CD8-positive, alpha-beta memory T cell (primary cell): ENCODE measurements at regions not wholly inside any gene's neighbourhood (a gene's known extent, or its start where the extent isn't known, plus 50 kb on each side); places are given as distances from the start of the nearest gene placed in this dataset.
"Not testable (repeated sequence)": the region's sequence is repeated elsewhere in the genome, so short reads cannot be mapped to it uniquely, and the experiment has no call there.

Experiments
- CTCF ChIA-PET: fragments of 350-600 bp; sonication (Branson Sonifier 250); formaldehyde crosslinking; loops from one replicate; lab custom pipeline; 2021; ENCODE audit warnings: antibody characterized with exemption; lab: Charles Lee
- POLR2A ChIA-PET: fragments of 350-600 bp; sonication (Branson Sonifier 250); formaldehyde crosslinking; loops from one replicate; lab custom pipeline; 2021; ENCODE audit warnings: antibody characterized with exemption; lab: Charles Lee
- DNase-seq, 5 donors: peaks; one replicate each; pipeline versions ENCODE4 v3.0.0 to v3.0.0-alpha.2; 2020 to 2022; ENCODE audit warnings: mixed read lengths in 1 of 5
- H3K27ac ChIP-seq: one replicate; pipeline ENCODE4 v1.7.0; 2013; ENCODE audit warnings: low read depth, mild to moderate bottlenecking, low read length, moderate library complexity
- H3K27me3 ChIP-seq: 2 replicates; pipeline ENCODE4 v1.7.0; 2013; ENCODE audit warnings: low read length, mild to moderate bottlenecking; ENCODE audit not compliant: insufficient read depth, poor library complexity, severe bottlenecking
- H3K36me3 ChIP-seq: 2 replicates; pipeline ENCODE4 v1.7.0; 2013; ENCODE audit warnings: mild to moderate bottlenecking, low read length, moderate library complexity; ENCODE audit not compliant: insufficient read depth
- H3K4me1 ChIP-seq: 2 replicates; pipeline ENCODE4 v1.7.0; 2013; ENCODE audit warnings: mild to moderate bottlenecking, low read length, moderate library complexity; ENCODE audit not compliant: insufficient read depth
- H3K4me3 ChIP-seq: 2 replicates; pipeline ENCODE4 v1.7.0; 2013; ENCODE audit warnings: mild to moderate bottlenecking, low read length
- H3K9me3 ChIP-seq: 2 replicates; pipeline ENCODE4 v1.7.0; 2013; ENCODE audit warnings: mild to moderate bottlenecking, low read length
- H3K27ac Mint-ChIP-seq, 8 donors: one replicate each; pipeline ENCODE4 v1.8.0; 2020 to 2021; ENCODE audit warnings: mixed read lengths in 8 of 8, mild to moderate bottlenecking in 6 of 8, inconsistent platforms in 3 of 8, moderate library complexity in 3 of 8
- H3K27me3 Mint-ChIP-seq, 2 donors: one replicate each; pipeline ENCODE4 v1.8.0; 2020 to 2021; ENCODE audit warnings: mixed read lengths in 2 of 2, mild to moderate bottlenecking in 1 of 2, moderate library complexity in 1 of 2
- H3K36me3 Mint-ChIP-seq, 3 donors: one replicate each; pipeline ENCODE4 v1.8.0; 2020 to 2021; ENCODE audit warnings: mixed read lengths in 3 of 3, inconsistent platforms in 1 of 3, mild to moderate bottlenecking in 1 of 3
- H3K4me1 Mint-ChIP-seq, 3 donors: one replicate each; pipeline ENCODE4 v1.8.0; 2020 to 2021; ENCODE audit warnings: mixed read lengths in 3 of 3, inconsistent platforms in 1 of 3, mild to moderate bottlenecking in 1 of 3
- H3K4me3 Mint-ChIP-seq, 7 donors: one replicate each; pipeline ENCODE4 v1.8.0; 2020 to 2021; ENCODE audit warnings: mixed read lengths in 7 of 7, mild to moderate bottlenecking in 6 of 7, moderate library complexity in 4 of 7, inconsistent platforms in 2 of 7
- H3K9me3 Mint-ChIP-seq, 5 donors: one replicate each; pipeline ENCODE4 v1.8.0; 2020 to 2022; ENCODE audit warnings: mixed read lengths in 5 of 5, mild to moderate bottlenecking in 3 of 5, moderate library complexity in 2 of 5, inconsistent platforms in 1 of 5

DNA sequence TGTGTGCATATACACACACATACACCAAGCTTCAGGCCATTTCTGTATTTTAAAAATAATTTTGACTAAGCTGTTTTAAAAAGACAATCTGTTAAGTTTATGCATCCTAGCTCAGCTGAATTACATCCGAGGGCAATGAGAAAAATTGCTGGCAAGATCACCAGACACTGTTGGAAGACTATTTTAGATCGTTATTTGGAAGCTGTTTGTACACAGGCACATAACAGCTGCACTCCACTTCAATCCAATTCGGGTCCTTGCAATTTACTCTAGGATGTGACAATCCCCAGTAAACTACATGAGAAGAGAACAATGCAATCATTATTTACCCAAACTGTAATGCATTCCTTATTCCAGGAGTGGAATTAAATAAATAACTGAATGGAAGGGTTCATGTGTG, 79.3 kb upstream of the RASA1 start:
- no peaks in the 10 kb centered on the region for H3K36me3 ChIP-seq
- H3K9me3 Mint-ChIP-seq, result no peaks in the 10 kb centered on the region
- H3K27ac ChIP-seq, result no peak overlapping the region
- POLR2A ChIA-PET, result no interaction called here
- H3K4me3 ChIP-seq, result no peak overlapping the region
- H3K36me3 Mint-ChIP-seq, result peaks cover 0 to 4% (median 0%) of the 10 kb centered on the region in 3 donors
- no peak overlapping the region for H3K4me3 Mint-ChIP-seq
- no peaks in the 10 kb centered on the region for H3K27me3 ChIP-seq
- DNase-seq, result no peak
- peaks cover 0 to 1% of the 10 kb centered on the region in 2 donors for H3K27me3 Mint-ChIP-seq
- no peaks in the 10 kb centered on the region for H3K9me3 ChIP-seq
- CTCF ChIA-PET, result no interaction called here
- H3K4me1 ChIP-seq, result no peaks in the 10 kb centered on the region
- peaks cover 17 to 26% (median 19%) of the 10 kb centered on the region in 3 donors for H3K4me1 Mint-ChIP-seq
- H3K27ac Mint-ChIP-seq, result no peak overlapping the region

DNA sequence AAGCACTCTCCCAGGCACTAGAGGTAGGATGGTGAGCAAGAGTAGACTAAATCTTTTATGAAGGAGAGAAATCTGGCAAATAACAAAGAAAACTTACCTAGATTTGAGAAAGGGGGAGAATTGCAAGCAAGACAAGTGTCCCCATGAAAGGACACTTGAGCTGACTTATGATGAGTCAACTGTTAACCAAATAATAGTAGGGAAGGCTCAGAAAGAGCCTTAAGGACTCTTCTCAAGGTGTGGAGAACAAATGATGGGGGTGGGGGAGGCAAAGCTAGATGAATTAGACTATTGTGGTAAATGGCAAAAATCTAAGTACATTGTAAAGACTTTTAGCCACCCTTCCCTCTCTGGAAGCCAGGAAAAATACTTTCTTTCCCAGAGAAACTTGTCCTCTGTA, 77.6 kb upstream of the RASA1 start:
- peaks cover 0 to 1% of the 10 kb centered on the region in 2 donors for H3K27me3 Mint-ChIP-seq
- Histone ChIP-seq H3K27ac (no peak overlapping the region), H3K4me3 (no peak overlapping the region), H3K36me3 (no peaks in the 10 kb centered on the region), H3K27me3 (no peaks in the 10 kb centered on the region), H3K4me1 (peaks cover under 1% of the 10 kb centered on the region), H3K9me3 (no peaks in the 10 kb centered on the region)
- POLR2A ChIA-PET, result no interaction called here
- no peaks in the 10 kb centered on the region for H3K36me3 Mint-ChIP-seq
- peaks cover 23 to 37% (median 25%) of the 10 kb centered on the region in 3 donors for H3K4me1 Mint-ChIP-seq
- CTCF ChIA-PET, result no interaction called here
- no peak overlapping the region for H3K4me3 Mint-ChIP-seq
- DNase-seq, result no peak
- no peak overlapping the region for H3K27ac Mint-ChIP-seq
- no peaks in the 10 kb centered on the region for H3K9me3 Mint-ChIP-seq

DNA sequence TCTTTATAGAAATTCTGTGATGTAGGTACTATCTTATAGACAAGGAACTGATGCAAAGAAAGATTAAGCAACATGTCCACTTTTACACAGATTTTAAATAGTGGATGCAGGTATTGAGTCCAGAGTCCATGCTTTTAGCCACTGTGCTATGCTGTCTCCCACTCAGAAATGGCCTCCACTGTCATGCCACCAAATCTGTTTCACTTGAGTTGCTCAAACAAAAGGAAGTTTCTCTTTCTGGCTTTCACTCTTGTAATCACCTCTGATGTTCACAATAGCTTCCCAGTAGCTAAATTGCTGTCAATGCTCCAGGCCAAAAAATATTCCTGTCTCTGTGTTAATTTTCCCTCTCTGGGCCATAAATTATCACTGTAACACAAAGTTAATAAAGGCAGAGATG, 77.0 kb upstream of the RASA1 start:
- H3K27ac ChIP-seq, result no peak overlapping the region
- CTCF ChIA-PET, result no interaction called here

DNA sequence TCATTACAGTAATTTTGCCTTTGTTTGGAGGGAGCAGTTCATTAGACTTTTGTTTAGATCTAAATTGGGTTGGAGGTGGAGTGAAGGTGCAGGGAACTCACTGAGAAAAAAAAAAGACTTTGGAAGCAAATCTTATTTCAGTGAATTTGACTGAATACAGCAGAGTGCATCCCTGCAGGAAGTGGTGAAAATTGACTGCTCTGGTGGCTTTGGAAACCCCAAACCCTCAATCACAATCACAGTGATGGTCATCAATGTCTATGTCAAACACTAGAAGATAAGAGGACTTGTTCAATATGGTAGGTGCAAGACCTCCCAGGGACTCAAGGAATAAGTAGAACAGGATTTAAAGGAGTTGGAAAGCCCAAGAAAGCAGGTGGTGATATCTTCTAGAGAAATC, 76.0 kb upstream of the RASA1 start:
- CTCF ChIA-PET, result no interaction called here

More for the DNA sequence above, 77.0 kb upstream of the RASA1 start:
- Histone ChIP-seq H3K4me1 (peaks cover 7% of the 10 kb centered on the region), H3K36me3 (no peaks in the 10 kb centered on the region), H3K27me3 (no peaks in the 10 kb centered on the region), H3K9me3 (no peaks in the 10 kb centered on the region), H3K4me3 (no peak overlapping the region)
- POLR2A ChIA-PET, result no interaction called here
- H3K27me3 Mint-ChIP-seq, result peaks cover 0 to 1% of the 10 kb centered on the region in 2 donors
- no peak overlapping the region for H3K4me3 Mint-ChIP-seq
- peaks cover 30 to 43% (median 31%) of the 10 kb centered on the region in 3 donors for H3K4me1 Mint-ChIP-seq
- no peak for DNase-seq
- no peaks in the 10 kb centered on the region for H3K36me3 Mint-ChIP-seq
- H3K9me3 Mint-ChIP-seq, result no peaks in the 10 kb centered on the region
- peak overlapping the region in 2 of 8 donors; percentile 5 to 20 for H3K27ac Mint-ChIP-seq

DNA sequence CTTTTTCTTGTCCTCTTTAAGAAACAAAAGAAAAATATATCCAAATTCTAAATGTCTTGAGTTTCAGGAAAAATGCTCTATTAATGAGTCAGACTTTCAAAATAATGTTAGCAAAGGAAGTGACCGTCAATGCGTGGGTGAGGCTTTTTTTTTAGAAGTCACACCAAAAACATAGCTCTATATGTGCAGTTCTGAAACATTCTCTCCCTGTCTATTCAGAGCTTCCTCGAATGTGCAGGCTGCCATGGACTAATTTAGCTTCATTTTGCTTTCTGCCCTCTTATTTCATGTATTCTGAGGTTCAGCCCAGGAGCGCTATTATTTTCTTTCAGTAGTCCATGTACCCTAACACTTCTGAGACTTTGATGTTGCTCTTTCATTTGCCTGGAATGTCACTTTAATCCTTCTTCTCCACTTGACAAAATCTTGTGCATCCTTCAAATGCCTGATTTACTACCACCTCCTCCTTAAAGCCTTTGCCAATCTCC, 72.5 kb upstream of the RASA1 start:
- H3K27ac ChIP-seq, result no peak overlapping the region
- Mint-ChIP-seq H3K9me3 (peaks cover 0 to 3% (median 0%) of the 10 kb centered on the region in 5 donors), H3K27ac (peak overlapping the region in 3 of 8 donors; percentile 3 to 64 (median 64)), H3K4me3 (no peak overlapping the region), H3K4me1 (peaks cover 31 to 43% (median 32%) of the 10 kb centered on the region in 3 donors), H3K27me3 (peaks cover 0 to 1% of the 10 kb centered on the region in 2 donors), H3K36me3 (peaks cover 0 to 10% (median 0%) of the 10 kb centered on the region in 3 donors)
- CTCF ChIA-PET, result interaction anchor here (1.3 kb wide), 1 partner anchor 125 kb away, joined by 3 read pairs; no protein-coding TSS in a partner anchor
- no peak overlapping the region for H3K4me3 ChIP-seq
- H3K4me1 ChIP-seq, result peaks cover 11% of the 10 kb centered on the region
- DNase-seq, result no peak
- no peaks in the 10 kb centered on the region for H3K36me3 ChIP-seq
- POLR2A ChIA-PET, result no interaction called here
- no peaks in the 10 kb centered on the region for H3K9me3 ChIP-seq
- H3K27me3 ChIP-seq, result no peaks in the 10 kb centered on the region

More for the DNA sequence above, 76.0 kb upstream of the RASA1 start:
- no peak for DNase-seq
- H3K36me3 ChIP-seq, result no peaks in the 10 kb centered on the region
- Mint-ChIP-seq H3K4me1 (peaks cover 32 to 44% (median 33%) of the 10 kb centered on the region in 3 donors), H3K9me3 (no peaks in the 10 kb centered on the region), H3K27me3 (peaks cover 0 to 1% of the 10 kb centered on the region in 2 donors), H3K4me3 (no peak overlapping the region), H3K27ac (peak overlapping the region in 1 of 8 donors; percentile 41), H3K36me3 (no peaks in the 10 kb centered on the region)
- H3K27me3 ChIP-seq, result no peaks in the 10 kb centered on the region
- no peak overlapping the region for H3K4me3 ChIP-seq
- H3K9me3 ChIP-seq, result no peaks in the 10 kb centered on the region
- POLR2A ChIA-PET, result no interaction called here
- peaks cover 11% of the 10 kb centered on the region for H3K4me1 ChIP-seq
- H3K27ac ChIP-seq, result no peak overlapping the region

DNA sequence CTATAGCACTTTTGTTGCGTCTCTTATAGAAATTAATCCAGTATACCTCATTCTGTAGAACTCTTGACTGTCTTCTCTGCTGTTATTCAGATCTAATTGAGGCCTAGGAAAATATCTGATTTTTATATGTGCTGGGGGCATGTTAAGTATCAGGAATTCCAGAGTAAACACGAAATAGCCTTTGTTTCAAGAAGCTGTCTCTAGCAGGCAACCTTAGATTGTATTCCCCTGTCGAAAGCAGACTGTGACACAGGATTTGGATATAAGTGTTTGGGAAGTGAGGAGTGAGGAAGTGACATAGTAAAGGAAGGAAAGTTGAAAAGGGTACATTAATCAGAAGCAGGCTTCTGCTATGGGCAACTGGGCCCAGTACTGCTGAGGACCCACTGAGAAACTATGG, 72.1 kb upstream of the RASA1 start:
- Mint-ChIP-seq H3K9me3 (peaks cover 0 to 3% (median 0%) of the 10 kb centered on the region in 5 donors), H3K27me3 (peaks cover 0 to 1% of the 10 kb centered on the region in 2 donors), H3K4me3 (no peak overlapping the region), H3K36me3 (peaks cover 0 to 14% (median 0%) of the 10 kb centered on the region in 3 donors), H3K4me1 (peaks cover 31 to 41% (median 32%) of the 10 kb centered on the region in 3 donors), H3K27ac (peak overlapping the region in 4 of 8 donors; percentile 3 to 64 (median 54))
- H3K9me3 ChIP-seq, result no peaks in the 10 kb centered on the region
- no peaks in the 10 kb centered on the region for H3K27me3 ChIP-seq
- H3K4me3 ChIP-seq, result no peak overlapping the region
- no peak for DNase-seq
- no peak overlapping the region for H3K27ac ChIP-seq
- peaks cover 11% of the 10 kb centered on the region for H3K4me1 ChIP-seq
- CTCF ChIA-PET, result interaction anchor here (1.3 kb wide), 1 partner anchor 125 kb away, joined by 3 read pairs; no protein-coding TSS in a partner anchor
- POLR2A ChIA-PET, result no interaction called here
- H3K36me3 ChIP-seq, result no peaks in the 10 kb centered on the region

DNA sequence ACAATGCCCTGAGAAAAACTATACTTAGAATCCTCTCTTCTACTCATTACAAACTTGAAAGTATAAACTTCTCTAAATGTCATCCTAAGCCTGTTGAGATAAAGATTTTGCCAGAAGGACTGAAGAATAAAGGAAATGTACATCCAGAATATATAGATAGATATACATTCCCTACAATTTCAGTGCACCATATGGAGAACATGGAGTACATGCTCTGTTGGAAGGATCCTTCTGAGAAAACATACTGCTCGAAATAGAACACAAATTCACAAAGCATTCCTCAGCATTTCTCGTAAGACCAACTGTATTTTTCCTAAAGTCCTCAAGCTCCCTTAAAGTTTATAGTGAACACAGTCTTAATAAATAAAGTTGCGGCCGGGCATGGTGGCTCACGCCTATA, 69.7 kb upstream of the RASA1 start:
- Mint-ChIP-seq H3K4me3 (no peak overlapping the region), H3K9me3 (peaks cover 0 to 3% (median 0%) of the 10 kb centered on the region in 5 donors), H3K4me1 (peaks cover 15 to 21% (median 17%) of the 10 kb centered on the region in 3 donors), H3K27me3 (no peaks in the 10 kb centered on the region), H3K36me3 (peaks cover 0 to 17% (median 0%) of the 10 kb centered on the region in 3 donors), H3K27ac (no peak overlapping the region)
- ChIA-PET CTCF (no interaction called here), POLR2A (interaction anchor here (0.6 kb wide), 1 partner anchor 29 kb away, joined by 3 read pairs; no protein-coding TSS in a partner anchor)
- Histone ChIP-seq H3K27ac (no peak overlapping the region), H3K27me3 (no peaks in the 10 kb centered on the region), H3K9me3 (no peaks in the 10 kb centered on the region), H3K4me3 (no peak overlapping the region), H3K4me1 (peaks cover 11% of the 10 kb centered on the region), H3K36me3 (no peaks in the 10 kb centered on the region)
- DNase-seq, result no peak

DNA sequence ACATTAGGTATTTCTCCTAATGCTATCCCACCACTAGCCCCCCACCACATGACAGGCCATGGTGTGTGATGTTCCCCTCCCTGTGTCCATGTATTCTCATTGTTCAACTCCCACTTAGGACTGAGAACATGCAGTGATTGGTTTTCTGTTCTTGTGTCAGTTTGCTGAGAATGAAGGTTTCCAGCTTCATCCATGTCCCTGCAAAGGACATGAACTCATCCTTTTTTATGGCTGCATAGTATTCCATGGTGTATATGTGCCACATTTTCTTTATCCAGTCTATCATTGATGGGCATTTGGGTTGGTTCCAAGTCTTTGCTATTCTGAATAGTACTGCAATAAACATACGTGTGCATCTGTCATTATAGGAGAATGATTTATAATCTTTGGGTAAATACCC, 68.4 kb upstream of the RASA1 start:
- H3K27ac ChIP-seq, DNase-seq, POLR2A ChIA-PET, H3K27me3 Mint-ChIP-seq, H3K4me3 Mint-ChIP-seq, H3K27ac Mint-ChIP-seq, H3K9me3 Mint-ChIP-seq, H3K36me3 ChIP-seq, H3K9me3 ChIP-seq, CTCF ChIA-PET, H3K4me3 ChIP-seq, H3K27me3 ChIP-seq: not testable (repeated sequence)
- Mint-ChIP-seq H3K36me3 (peaks cover 0 to 29% (median 0%) of the 10 kb centered on the region in 3 donors), H3K4me1 (peaks cover 13 to 15% (median 14%) of the 10 kb centered on the region in 3 donors)
- H3K4me1 ChIP-seq, result peaks cover 11% of the 10 kb centered on the region
